ENCODE measurements at regions not wholly inside any gene's neighbourhood (a gene's known extent, or its start where the extent isn't known, plus 50 kb on each side); places are given as distances from the start of the nearest gene placed in this dataset.

DNA sequence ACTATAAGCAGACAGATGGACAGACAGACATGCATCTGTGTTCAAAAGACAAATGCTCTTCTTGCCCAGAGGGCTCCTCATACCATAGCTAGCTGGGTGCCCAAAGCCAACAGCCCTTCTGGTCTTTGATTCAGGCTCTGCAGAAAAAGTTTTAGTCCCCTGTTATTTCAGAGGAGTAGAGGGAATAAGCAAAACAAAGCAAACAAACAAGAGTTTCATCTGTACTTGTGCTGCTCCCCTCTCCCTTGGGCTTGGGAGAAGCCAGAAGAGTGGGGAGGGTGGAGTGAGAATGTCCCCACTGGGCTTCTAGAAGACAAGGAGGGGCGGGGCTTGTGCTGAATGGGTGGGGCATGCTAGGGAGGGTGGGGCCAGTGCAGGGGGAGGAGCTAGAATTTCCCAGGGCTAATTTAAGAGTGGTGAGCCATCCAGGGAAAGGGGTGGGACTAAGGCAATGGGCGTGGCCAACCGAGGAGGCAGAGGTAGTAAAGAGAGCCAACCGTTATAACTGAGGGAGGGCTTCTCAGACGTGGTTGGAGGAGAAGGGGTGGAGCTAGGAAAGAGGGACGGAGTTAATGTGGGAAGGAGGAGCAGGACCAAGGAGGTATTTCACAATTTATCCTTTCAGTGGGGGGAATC lies 101.2 kb upstream of the MGMT start:
- Histone ChIP-seq H3K4me3 (ENCODE audit: low read length in 2 of 2) (no peak overlapping the region), H3K36me3 (ENCODE audit: control insufficient read depth in 2 of 2, insufficient read depth in 2 of 2, low read length in 1 of 2) (no peaks in the 10 kb centered on the region), H3K27me3 (ENCODE audit: control insufficient read depth in 2 of 2, insufficient read depth in 1 of 2, low read length in 1 of 2) (peaks cover 0 to 6% of the 10 kb centered on the region in 2 donors), H3K4me1 (ENCODE audit: control insufficient read depth in 2 of 2, insufficient read depth in 2 of 2, low read length in 2 of 2) (no peaks in the 10 kb centered on the region), H3K9me3 (ENCODE audit: control insufficient read depth in 2 of 2, insufficient read depth in 1 of 2, low read length in 1 of 2) (no peaks in the 10 kb centered on the region), H3K27ac (ENCODE audit: low read depth in 1 of 2, low read length in 1 of 2) (no peak overlapping the region)
- 98% methylated on average over 6 of the region's 6 CpGs for WGBS
- no peak for DNase-seq (ENCODE audit: low read depth in 6 of 9, low spot score in 9 of 9)

DNA sequence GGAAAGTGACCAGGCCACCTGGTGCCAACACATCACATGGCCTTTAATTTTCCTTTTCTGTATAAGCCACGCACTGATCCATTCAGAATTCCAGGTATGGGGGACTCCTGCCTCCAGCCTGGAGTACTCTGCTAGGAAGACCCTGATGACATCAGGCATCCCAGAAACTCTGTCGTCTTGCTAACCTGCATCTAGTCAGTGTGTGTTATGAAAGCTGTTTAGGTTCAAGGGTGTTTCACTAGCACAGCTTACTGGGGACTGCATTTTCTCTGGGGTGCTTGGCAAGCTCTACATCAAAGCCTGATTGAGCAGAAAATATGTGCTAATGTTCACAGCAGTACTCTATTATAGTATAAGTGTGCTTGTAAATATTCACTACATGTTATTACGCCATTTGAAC lies 100.6 kb upstream of the MGMT start:
- Histone ChIP-seq H3K4me3 (ENCODE audit: low read length in 2 of 2) (no peak overlapping the region), H3K4me1 (ENCODE audit: control insufficient read depth in 2 of 2, insufficient read depth in 2 of 2, low read length in 2 of 2) (no peaks in the 10 kb centered on the region), H3K27ac (ENCODE audit: low read depth in 1 of 2, low read length in 1 of 2) (no peak overlapping the region), H3K9me3 (ENCODE audit: control insufficient read depth in 2 of 2, insufficient read depth in 1 of 2, low read length in 1 of 2) (no peaks in the 10 kb centered on the region), H3K27me3 (ENCODE audit: control insufficient read depth in 2 of 2, insufficient read depth in 1 of 2, low read length in 1 of 2) (peaks cover 0 to 9% of the 10 kb centered on the region in 2 donors), H3K36me3 (ENCODE audit: control insufficient read depth in 2 of 2, insufficient read depth in 2 of 2, low read length in 1 of 2) (no peaks in the 10 kb centered on the region)
- no peak for DNase-seq (ENCODE audit: low read depth in 6 of 9, low spot score in 9 of 9)
- 98% methylated on average over 3 of the region's 3 CpGs for WGBS

DNA sequence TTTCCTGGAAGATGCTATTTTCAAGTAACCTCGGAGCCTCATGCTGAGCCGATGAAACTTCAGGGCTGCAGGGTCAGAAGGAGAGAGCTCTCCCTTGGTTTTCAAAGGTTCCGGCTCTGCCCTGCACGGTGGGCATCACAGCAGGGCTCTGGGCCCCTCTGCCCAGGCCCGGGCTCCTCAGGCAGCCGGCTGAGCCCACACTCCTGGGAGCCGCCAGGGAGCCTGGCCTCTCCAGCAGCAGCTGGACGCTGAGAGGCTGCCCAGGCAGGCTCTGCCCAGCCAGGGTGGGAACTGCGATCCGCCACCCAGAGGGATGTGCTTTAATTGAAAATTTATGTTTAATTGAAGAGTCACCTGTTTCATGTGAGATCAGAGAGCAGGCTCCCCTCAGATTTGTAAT lies 97.5 kb upstream of the MGMT start:
- Histone ChIP-seq H3K36me3 (ENCODE audit: control insufficient read depth in 2 of 2, insufficient read depth in 2 of 2, low read length in 1 of 2) (no peaks in the 10 kb centered on the region), H3K9me3 (ENCODE audit: control insufficient read depth in 2 of 2, insufficient read depth in 1 of 2, low read length in 1 of 2) (no peaks in the 10 kb centered on the region), H3K27me3 (ENCODE audit: control insufficient read depth in 2 of 2, insufficient read depth in 1 of 2, low read length in 1 of 2) (peaks cover 2 to 29% of the 10 kb centered on the region in 2 donors), H3K27ac (ENCODE audit: low read depth in 1 of 2, low read length in 1 of 2) (no peak overlapping the region), H3K4me1 (ENCODE audit: control insufficient read depth in 2 of 2, insufficient read depth in 2 of 2, low read length in 2 of 2) (no peaks in the 10 kb centered on the region), H3K4me3 (ENCODE audit: low read length in 2 of 2) (no peak overlapping the region)
- WGBS: 86% methylated on average over 10 of the region's 10 CpGs
- no peak for DNase-seq (ENCODE audit: low read depth in 6 of 9, low spot score in 9 of 9)

DNA sequence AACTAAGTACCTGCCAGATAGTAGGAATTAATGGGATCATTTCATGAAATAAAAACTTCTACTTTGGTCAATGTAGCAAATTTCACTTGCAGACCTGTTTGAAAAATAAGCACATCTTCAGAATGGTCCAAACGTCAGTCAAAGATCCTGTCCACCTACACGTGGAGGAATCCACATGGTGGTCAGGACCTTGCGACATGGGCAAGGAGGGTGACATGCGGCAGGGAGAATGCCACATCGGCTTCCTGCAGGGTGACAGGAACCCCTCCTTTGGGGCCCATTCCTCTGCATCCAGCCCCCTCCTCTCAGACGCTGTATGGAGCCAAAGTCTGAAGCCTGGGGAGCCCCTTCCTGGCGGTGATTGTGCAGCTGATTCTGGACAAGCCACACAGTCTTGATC lies 95.5 kb upstream of the MGMT start:
- no peak for DNase-seq (ENCODE audit: low read depth in 6 of 9, low spot score in 9 of 9)
- no peak overlapping the region for H3K4me3 ChIP-seq (ENCODE audit: low read length in 2 of 2)
- peaks cover 2 to 29% of the 10 kb centered on the region in 2 donors for H3K27me3 ChIP-seq (ENCODE audit: control insufficient read depth in 2 of 2, insufficient read depth in 1 of 2, low read length in 1 of 2)
- 21% methylated on average over 7 of the region's 7 CpGs for WGBS
- H3K27ac ChIP-seq (ENCODE audit: low read depth in 1 of 2, low read length in 1 of 2): no peak overlapping the region
- no peaks in the 10 kb centered on the region for H3K36me3 ChIP-seq (ENCODE audit: control insufficient read depth in 2 of 2, insufficient read depth in 2 of 2, low read length in 1 of 2)
- no peaks in the 10 kb centered on the region for H3K9me3 ChIP-seq (ENCODE audit: control insufficient read depth in 2 of 2, insufficient read depth in 1 of 2, low read length in 1 of 2)
- no peaks in the 10 kb centered on the region for H3K4me1 ChIP-seq (ENCODE audit: control insufficient read depth in 2 of 2, insufficient read depth in 2 of 2, low read length in 2 of 2)

DNA sequence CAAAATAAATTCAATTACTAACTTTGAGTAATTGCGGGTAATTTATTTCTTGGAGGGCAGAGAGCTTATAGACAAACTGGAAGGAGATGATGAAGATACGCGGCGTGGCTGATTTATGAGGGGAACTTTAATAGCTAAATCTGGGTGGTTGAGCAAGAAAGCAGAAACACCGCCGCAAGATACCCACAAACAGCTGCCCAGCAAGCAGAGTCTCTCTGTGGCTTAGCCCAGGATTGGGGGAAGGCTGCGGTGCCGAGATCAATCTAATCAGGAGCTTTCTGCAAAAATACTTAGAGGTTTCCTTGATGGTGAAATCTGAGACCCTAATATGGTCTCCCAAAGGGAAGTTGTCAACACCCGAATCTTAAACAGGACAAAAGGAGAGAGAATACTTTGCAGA lies 94.9 kb upstream of the MGMT start:
- H3K27me3 ChIP-seq (ENCODE audit: control insufficient read depth in 2 of 2, insufficient read depth in 1 of 2, low read length in 1 of 2): peaks cover 2 to 29% of the 10 kb centered on the region in 2 donors
- 7% methylated on average over 9 of the region's 9 CpGs for WGBS
- DNase-seq (ENCODE audit: low read depth in 6 of 9, low spot score in 9 of 9): no peak

DNA sequence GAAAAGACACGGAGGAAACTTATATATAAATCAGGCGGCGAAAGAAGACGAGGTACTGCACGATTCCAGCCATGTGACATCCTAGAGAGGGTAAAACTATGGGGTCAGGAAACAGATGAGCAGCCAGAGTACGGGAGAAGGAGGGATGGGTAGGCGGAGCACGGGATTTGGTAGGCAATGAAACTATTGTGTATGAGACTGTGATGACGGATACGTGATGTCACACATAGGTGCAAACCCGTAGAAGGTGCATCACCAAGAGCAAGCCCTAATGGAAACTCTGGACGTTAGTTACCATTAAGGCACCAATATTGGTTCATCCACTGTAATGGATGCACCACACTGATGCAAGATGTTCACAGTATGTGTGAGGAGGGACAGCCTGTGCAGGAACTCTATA lies 93.8 kb upstream of the MGMT start:
- DNase-seq (ENCODE audit: low read depth in 6 of 9, low spot score in 9 of 9): no peak
- 95% methylated on average over 12 of the region's 12 CpGs for WGBS
- H3K9me3 ChIP-seq (ENCODE audit: control insufficient read depth in 2 of 2, insufficient read depth in 1 of 2, low read length in 1 of 2): no peaks in the 10 kb centered on the region
- H3K36me3 ChIP-seq (ENCODE audit: control insufficient read depth in 2 of 2, insufficient read depth in 2 of 2, low read length in 1 of 2): no peaks in the 10 kb centered on the region
- H3K4me1 ChIP-seq (ENCODE audit: control insufficient read depth in 2 of 2, insufficient read depth in 2 of 2, low read length in 2 of 2): no peaks in the 10 kb centered on the region
- H3K27me3 ChIP-seq (ENCODE audit: control insufficient read depth in 2 of 2, insufficient read depth in 1 of 2, low read length in 1 of 2): peaks cover 2 to 29% of the 10 kb centered on the region in 2 donors
- H3K4me3 ChIP-seq (ENCODE audit: low read length in 2 of 2): no peak overlapping the region
- no peak overlapping the region for H3K27ac ChIP-seq (ENCODE audit: low read depth in 1 of 2, low read length in 1 of 2)

More for the DNA sequence above, 94.9 kb upstream of the MGMT start:
- no peaks in the 10 kb centered on the region for H3K4me1 ChIP-seq (ENCODE audit: control insufficient read depth in 2 of 2, insufficient read depth in 2 of 2, low read length in 2 of 2)
- H3K4me3 ChIP-seq (ENCODE audit: low read length in 2 of 2): no peak overlapping the region
- H3K9me3 ChIP-seq (ENCODE audit: control insufficient read depth in 2 of 2, insufficient read depth in 1 of 2, low read length in 1 of 2): no peaks in the 10 kb centered on the region
- no peaks in the 10 kb centered on the region for H3K36me3 ChIP-seq (ENCODE audit: control insufficient read depth in 2 of 2, insufficient read depth in 2 of 2, low read length in 1 of 2)
- H3K27ac ChIP-seq (ENCODE audit: low read depth in 1 of 2, low read length in 1 of 2): no peak overlapping the region

DNA sequence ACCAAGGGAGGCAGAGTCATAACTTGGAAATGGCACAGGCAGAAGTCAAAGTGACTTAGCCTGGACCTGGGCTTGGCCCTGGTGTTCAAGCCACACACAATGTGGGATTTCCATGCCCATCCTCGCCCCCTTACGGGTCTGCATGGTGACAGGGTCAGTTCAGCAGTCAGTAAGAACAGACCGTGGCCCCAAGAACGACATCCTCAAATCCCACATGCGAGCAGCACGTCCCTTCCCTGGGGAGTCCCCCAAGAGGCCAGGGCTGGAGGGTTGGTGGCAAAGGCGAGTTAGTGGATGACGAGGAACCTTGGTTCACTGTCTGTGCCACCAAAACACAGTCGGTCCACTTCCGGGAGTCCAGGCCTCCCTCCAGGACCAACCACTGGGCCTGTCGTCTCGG lies 93.3 kb upstream of the MGMT start:
- DNase-seq (ENCODE audit: low read depth in 6 of 9, low spot score in 9 of 9): no peak
- Histone ChIP-seq H3K9me3 (ENCODE audit: control insufficient read depth in 2 of 2, insufficient read depth in 1 of 2, low read length in 1 of 2) (no peaks in the 10 kb centered on the region), H3K27ac (ENCODE audit: low read depth in 1 of 2, low read length in 1 of 2) (no peak overlapping the region), H3K4me3 (ENCODE audit: low read length in 2 of 2) (no peak overlapping the region), H3K27me3 (ENCODE audit: control insufficient read depth in 2 of 2, insufficient read depth in 1 of 2, low read length in 1 of 2) (peaks cover 2 to 29% of the 10 kb centered on the region in 2 donors), H3K4me1 (ENCODE audit: control insufficient read depth in 2 of 2, insufficient read depth in 2 of 2, low read length in 2 of 2) (no peaks in the 10 kb centered on the region), H3K36me3 (ENCODE audit: control insufficient read depth in 2 of 2, insufficient read depth in 2 of 2, low read length in 1 of 2) (no peaks in the 10 kb centered on the region)
- WGBS: 95% methylated on average over 12 of the region's 12 CpGs

DNA sequence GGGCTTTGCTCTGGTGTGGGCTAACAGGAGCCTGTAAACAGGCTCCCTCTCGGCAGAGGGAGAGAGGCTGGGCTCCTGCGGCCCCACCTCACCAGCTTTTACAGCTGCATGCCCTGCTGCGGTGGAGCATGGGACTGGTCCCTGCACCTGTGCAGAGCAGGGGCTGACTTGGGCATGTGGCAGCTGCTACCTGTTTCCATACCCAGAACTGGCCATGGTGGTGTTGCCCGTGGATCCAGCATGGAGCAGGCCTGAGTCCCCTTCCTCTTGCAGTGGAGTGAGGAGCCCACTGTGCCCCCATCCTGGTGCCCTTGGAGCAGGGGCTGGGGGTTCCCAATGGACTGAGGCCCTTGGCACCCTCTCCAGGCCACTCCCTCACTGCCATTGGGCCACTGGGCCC lies 91.9 kb upstream of the MGMT start:
- WGBS: 80% methylated on average over 4 of the region's 4 CpGs
- Histone ChIP-seq H3K27me3 (ENCODE audit: control insufficient read depth in 2 of 2, insufficient read depth in 1 of 2, low read length in 1 of 2) (peaks cover 2 to 25% of the 10 kb centered on the region in 2 donors), H3K4me1 (ENCODE audit: control insufficient read depth in 2 of 2, insufficient read depth in 2 of 2, low read length in 2 of 2) (no peaks in the 10 kb centered on the region), H3K9me3 (ENCODE audit: control insufficient read depth in 2 of 2, insufficient read depth in 1 of 2, low read length in 1 of 2) (no peaks in the 10 kb centered on the region), H3K27ac (ENCODE audit: low read depth in 1 of 2, low read length in 1 of 2) (no peak overlapping the region), H3K36me3 (ENCODE audit: control insufficient read depth in 2 of 2, insufficient read depth in 2 of 2, low read length in 1 of 2) (no peaks in the 10 kb centered on the region), H3K4me3 (ENCODE audit: low read length in 2 of 2) (no peak overlapping the region)
- no peak for DNase-seq (ENCODE audit: low read depth in 6 of 9, low spot score in 9 of 9)

DNA sequence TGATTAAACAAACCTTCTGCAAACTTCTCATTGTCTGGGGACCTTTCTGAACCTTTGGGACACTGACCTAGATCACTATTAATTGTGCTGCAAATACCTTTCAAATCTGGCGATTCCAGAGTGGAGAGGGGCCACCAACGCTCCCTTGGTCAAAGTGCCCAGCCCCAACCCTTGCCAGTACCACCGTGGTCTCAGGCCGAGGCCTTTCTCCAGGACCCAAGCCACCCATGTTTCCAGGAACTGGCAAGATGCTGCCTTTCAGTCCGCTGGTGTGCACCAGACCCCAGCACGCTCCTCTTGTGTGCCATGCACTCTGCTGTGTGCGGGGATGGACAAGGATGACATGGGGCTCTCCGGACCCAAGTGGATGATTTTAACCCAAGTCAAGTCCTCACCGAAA lies 91.1 kb upstream of the MGMT start:
- H3K4me1 ChIP-seq (ENCODE audit: control insufficient read depth in 2 of 2, insufficient read depth in 2 of 2, low read length in 2 of 2): no peaks in the 10 kb centered on the region
- H3K9me3 ChIP-seq (ENCODE audit: control insufficient read depth in 2 of 2, insufficient read depth in 1 of 2, low read length in 1 of 2): no peaks in the 10 kb centered on the region
- H3K27ac ChIP-seq (ENCODE audit: low read depth in 1 of 2, low read length in 1 of 2): no peak overlapping the region
- peaks cover 2 to 22% of the 10 kb centered on the region in 2 donors for H3K27me3 ChIP-seq (ENCODE audit: control insufficient read depth in 2 of 2, insufficient read depth in 1 of 2, low read length in 1 of 2)
- DNase-seq (ENCODE audit: low read depth in 6 of 9, low spot score in 9 of 9): no peak
- H3K36me3 ChIP-seq (ENCODE audit: control insufficient read depth in 2 of 2, insufficient read depth in 2 of 2, low read length in 1 of 2): no peaks in the 10 kb centered on the region
- WGBS: 97% methylated on average over 9 of the region's 9 CpGs
- H3K4me3 ChIP-seq (ENCODE audit: low read length in 2 of 2): no peak overlapping the region

Measured in thymus (tissue), 11 donors.